SK-N-MC (cell line): ENCODE measurements at regions not wholly inside any gene's neighbourhood (a gene's known extent, or its start where the extent isn't known, plus 50 kb on each side); places are given as distances from the start of the nearest gene placed in this dataset.

Source experiments
- EZH2 ChIP-seq: fragments of 200-600 bp; sonication (generic); IDR thresholded peaks from one replicate; pipeline ENCODE4 v1.6.1; 2017; ENCODE audit warnings: antibody characterized with exemption
- POLR2AphosphoS5 ChIP-seq: IDR thresholded peaks from 2 replicates; pipeline ENCODE4 v1.6.1; 2012; ENCODE audit warnings: mild to moderate bottlenecking, low read depth, low read length, borderline replicate concordance

DNA sequence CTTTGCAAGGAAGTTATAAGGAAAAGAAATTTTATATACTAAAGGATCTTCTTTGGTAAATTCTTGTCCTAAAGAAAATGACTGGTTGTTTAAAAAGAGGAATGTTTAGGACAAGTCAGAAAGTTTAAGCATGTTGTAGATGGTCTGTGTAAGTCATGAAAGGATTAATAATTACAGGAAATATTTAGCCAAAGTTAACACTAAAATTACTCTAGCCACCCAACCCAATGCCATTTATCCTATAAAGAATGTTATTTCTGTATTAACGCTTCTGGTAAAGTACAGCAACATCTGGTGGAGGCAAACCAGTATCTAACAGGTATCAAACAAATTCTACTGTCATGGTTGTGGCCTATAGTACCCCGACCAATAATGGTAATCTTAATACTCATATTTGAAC, 546.9 kb upstream of the PKDCC start:
- TF ChIP-seq EZH2 (no peak), POLR2AphosphoS5 (no peak)
